HepG2 (cell line): ENCODE measurements at regions not wholly inside any gene's neighbourhood (a gene's known extent, or its start where the extent isn't known, plus 50 kb on each side); places are given as distances from the start of the nearest gene placed in this dataset.

Source experiments
- ATAC-seq: fragments of 200-7000 bp; cut with Tn5 transposase; 3 replicates; pipeline ENCODE4 v1.9.1; 2020; ENCODE audit warnings: mild to moderate bottlenecking, moderate library complexity
- BruUV-seq: library from RNA; stranded (reverse); fragments of 400-500 nt; replicated peaks from 2 replicates; lab custom pipeline; 2021; lab: Mats Ljungman, UMichigan
- CTCF ChIA-PET: fragments of 300-600 bp; formaldehyde crosslinking; extraction: SDS; loops from one replicate; lab custom pipeline; 2021; ENCODE audit warnings: low total read pairs, inconsistent platforms, low intra/inter-chr PET ratio; lab: Yijun Ruan, JAX
- POLR2A ChIA-PET: fragments of 350-600 bp; sonication (Branson Sonifier 250); formaldehyde crosslinking; loops from one replicate; lab custom pipeline; 2020; ENCODE audit warnings: antibody characterized with exemption, inconsistent platforms; lab: Yijun Ruan, JAX
- DNase-seq: peaks from one replicate; pipeline ENCODE4 v3.0.0-alpha.2; 2015; ENCODE audit warnings: low spot score
- FAIRE-seq: peaks from 3 replicates; lab custom pipeline; 2011; peaks lifted over from hg19 to GRCh38; lab: Jason Lieb, UNC
- H2AFZ ChIP-seq: one replicate; pipeline ENCODE4 v1.6.1; 2011; ENCODE audit warnings: low read length, inconsistent platforms
- H3K27ac ChIP-seq: fragments of 300-600 bp; 3 replicates; pipeline ENCODE4 v1.8.0; 2011; ENCODE audit warnings: mixed run types, mild to moderate bottlenecking, mixed read lengths, low read length, inconsistent platforms; ENCODE audit not compliant: insufficient read depth; ENCODE audit errors: extremely low read length
- H3K27me3 ChIP-seq, 2 experiments: fragments of 200-600 bp in 1 of 2; 2 replicates in 1 of 2; 3 replicates in 1 of 2; pipeline versions ENCODE4 v1.6.0 to v1.8.0; 2011; ENCODE audit warnings: low read length in 2 of 2, mild to moderate bottlenecking in 2 of 2, moderate library complexity in 2 of 2, inconsistent platforms in 1 of 2; ENCODE audit not compliant: insufficient read depth in 2 of 2, control insufficient read depth in 1 of 2
- H3K36me3 ChIP-seq, 2 experiments: fragments of 200-600 bp in 1 of 2; replicated peaks in 1 of 2; 2 replicates in 1 of 2; 3 replicates in 1 of 2; pipeline versions ENCODE4 v1.5.1 to v1.8.0; 2011; ENCODE audit warnings: low read length in 2 of 2, inconsistent platforms in 1 of 2; ENCODE audit not compliant: insufficient read depth in 2 of 2, control insufficient read depth in 1 of 2
- H3K4me1 ChIP-seq: 2 replicates; pipeline ENCODE4 v1.5.1; 2012; ENCODE audit warnings: low read length, inconsistent platforms; ENCODE audit not compliant: insufficient read depth
- H3K4me2 ChIP-seq: 2 replicates; pipeline ENCODE4 v1.6.0; 2011; ENCODE audit warnings: low read depth, low read length, inconsistent platforms
- H3K4me3 ChIP-seq, 3 experiments: fragments of 200-600 bp in 1 of 3; sonication (generic), shearing (Covaris generic) in 1 of 3; replicated peaks in 1 of 3; 2 replicates each; pipeline ENCODE4 v1.5.1; 2011 to 2016; ENCODE audit warnings: low read length in 3 of 3, inconsistent platforms in 2 of 3, low read depth in 2 of 3, mild to moderate bottlenecking in 2 of 3, control low read depth in 1 of 3, mixed read lengths in 1 of 3; ENCODE audit not compliant: insufficient read depth in 1 of 3
- H3K79me2 ChIP-seq: one replicate; pipeline ENCODE4 v1.6.1; 2011; ENCODE audit warnings: low read length, inconsistent platforms; ENCODE audit not compliant: insufficient read depth
- H3K9ac ChIP-seq: 2 replicates; pipeline ENCODE4 v1.6.0; 2011; ENCODE audit warnings: mild to moderate bottlenecking, low read depth, low read length, inconsistent platforms; ENCODE audit not compliant: insufficient read depth
- H3K9me3 ChIP-seq: 2 replicates; pipeline ENCODE4 v1.5.1; 2012; ENCODE audit warnings: mild to moderate bottlenecking, low read length
- H4K20me1 ChIP-seq: 2 replicates; pipeline ENCODE4 v1.6.0; 2011; ENCODE audit warnings: inconsistent platforms, mild to moderate bottlenecking, low read length, moderate library complexity; ENCODE audit not compliant: insufficient read depth
- HOXD1 ChIP-seq: sonication (generic); formaldehyde crosslinking; IDR thresholded peaks from 2 replicates; pipeline ENCODE4 v1.5.0; 2020; ENCODE audit warnings: missing genetic modification reagents
- IKZF4 ChIP-seq: sonication (generic); formaldehyde crosslinking; IDR thresholded peaks from 2 replicates; pipeline ENCODE4 v1.5.1; 2020; ENCODE audit warnings: borderline replicate concordance, mild to moderate bottlenecking, low read depth, missing genetic modification reagents; ENCODE audit errors: not compliant biosample characterization
- MAFG ChIP-seq: sonication (generic); formaldehyde crosslinking; IDR thresholded peaks from 2 replicates; pipeline ENCODE4 v1.5.1; 2020; ENCODE audit warnings: mild to moderate bottlenecking, missing genetic modification reagents
- MTA3 ChIP-seq: sonication (generic); formaldehyde crosslinking; IDR thresholded peaks from 2 replicates; pipeline ENCODE4 v1.4.0; 2020; ENCODE audit warnings: missing genetic modification reagents
- MTF2 ChIP-seq: sonication (generic); formaldehyde crosslinking; IDR thresholded peaks from 2 replicates; pipeline ENCODE4 v1.5.0; 2020; ENCODE audit warnings: missing genetic modification reagents, borderline replicate concordance
- NCOA2 ChIP-seq: sonication (generic); formaldehyde crosslinking; IDR thresholded peaks from 2 replicates; pipeline ENCODE4 v1.8.0; 2022; ENCODE audit warnings: inconsistent platforms
- NFIB ChIP-seq: sonication (generic); formaldehyde crosslinking; IDR thresholded peaks from 2 replicates; pipeline ENCODE4 v1.9.0; 2021; ENCODE audit warnings: missing genetic modification reagents, mild to moderate bottlenecking, borderline replicate concordance
- NR2F2 ChIP-seq: IDR thresholded peaks from 2 replicates; pipeline ENCODE4 v1.6.1; 2012; ENCODE audit warnings: low read depth, inconsistent platforms, borderline replicate concordance
- SKI ChIP-seq: fragments of 450-650 bp; IDR thresholded peaks from one replicate; pipeline ENCODE4 v1.6.1; 2018; ENCODE audit warnings: mild to moderate bottlenecking; ENCODE audit not compliant: partially characterized antibody
- ZNF138 ChIP-seq: sonication (generic); formaldehyde crosslinking; IDR thresholded peaks from 2 replicates; pipeline ENCODE4 v1.5.0; 2020; ENCODE audit warnings: mild to moderate bottlenecking, low read depth, missing genetic modification reagents
- ZNF430 ChIP-seq: sonication (generic); formaldehyde crosslinking; IDR thresholded peaks from 2 replicates; pipeline ENCODE4 v1.9.0; 2021; ENCODE audit warnings: mild to moderate bottlenecking, missing genetic modification reagents
- ZNF674 ChIP-seq: sonication (generic); formaldehyde crosslinking; IDR thresholded peaks from 2 replicates; pipeline ENCODE4 v1.5.0; 2020; ENCODE audit warnings: low read depth, mild to moderate bottlenecking, missing genetic modification reagents
- ZNF816 ChIP-seq: sonication (generic); formaldehyde crosslinking; IDR thresholded peaks from 2 replicates; pipeline ENCODE4 v1.8.0; 2022; ENCODE audit warnings: missing genetic modification reagents, mild to moderate bottlenecking, borderline replicate concordance
- in situ Hi-C: cut with HindIII; loops from 2 replicates; pipeline ENCODE4 v1.10.0; 2017; ENCODE audit warnings: low pct_unique_long_range_greater_than_20kb; ENCODE audit not compliant: extremely low pct_ligation_motif_present
- intact Hi-C: fragments of 100-400 bp; cut with micrococcal nuclease; formaldehyde crosslinking; loops from one replicate; pipeline ENCODE4 v1.10.0; 2022; ENCODE audit not compliant: unreplicated experiment
- TF ChIP-seq, protein P1 (sequence below): sonication (generic); formaldehyde crosslinking; IDR thresholded peaks from 2 replicates; pipeline ENCODE4 v1.5.0; 2020; ENCODE audit warnings: missing genetic modification reagents

DNA sequence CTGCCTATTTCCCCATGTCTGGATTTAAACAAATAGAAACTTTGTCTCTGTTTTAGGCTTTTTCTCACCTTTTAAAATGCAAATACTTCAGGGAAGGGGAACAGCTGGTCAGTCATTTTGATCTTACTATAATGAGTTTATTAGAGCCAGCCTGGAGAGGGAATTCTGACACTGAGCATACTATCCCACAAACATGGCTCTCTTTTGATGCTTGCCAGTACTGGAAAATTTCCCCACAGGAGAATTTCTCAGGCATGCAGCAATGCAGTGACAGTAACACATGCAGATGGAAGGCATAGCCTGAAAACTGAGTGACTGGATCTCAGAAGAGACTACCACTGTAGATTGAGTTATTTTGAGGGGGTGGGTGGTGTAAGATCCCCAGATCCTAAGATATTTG lies 974.3 kb upstream of the CELF4 start:
- no peak overlapping the region for H2AFZ ChIP-seq
- DNase-seq: no peak
- ATAC-seq: no peak
- no peaks in the 10 kb centered on the region for H3K4me1 ChIP-seq
- no peaks in the 10 kb centered on the region for H4K20me1 ChIP-seq
- no peaks in the 10 kb centered on the region for H3K79me2 ChIP-seq
- no peak for TF ChIP-seq ZNF430 (CRISPR knock-in tag)
- TF ChIP-seq NFIB (CRISPR knock-in tag): no peak
- TF ChIP-seq NR2F2: no peak
- TF ChIP-seq IKZF4 (CRISPR knock-in tag): no peak
- no peak for TF ChIP-seq ZNF816
- no peak for TF ChIP-seq ZNF138 (CRISPR knock-in tag)
- no peak for TF ChIP-seq SKI
- TF ChIP-seq MTA3 (CRISPR knock-in tag): no peak
- TF ChIP-seq HOXD1 (CRISPR knock-in tag): no peak
- TF ChIP-seq NCOA2: no peak
- TF ChIP-seq, protein P1, sequence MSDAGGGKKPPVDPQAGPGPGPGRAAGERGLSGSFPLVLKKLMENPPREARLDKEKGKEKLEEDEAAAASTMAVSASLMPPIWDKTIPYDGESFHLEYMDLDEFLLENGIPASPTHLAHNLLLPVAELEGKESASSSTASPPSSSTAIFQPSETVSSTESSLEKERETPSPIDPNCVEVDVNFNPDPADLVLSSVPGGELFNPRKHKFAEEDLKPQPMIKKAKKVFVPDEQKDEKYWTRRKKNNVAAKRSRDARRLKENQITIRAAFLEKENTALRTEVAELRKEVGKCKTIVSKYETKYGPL (CRISPR knock-in tag): no peak
- no peak for TF ChIP-seq ZNF674 (CRISPR knock-in tag)
- no peak for TF ChIP-seq MAFG (CRISPR knock-in tag)
- no peak for TF ChIP-seq MTF2 (CRISPR knock-in tag)
- intact Hi-C loops: no loop called here
- no peak overlapping the region for H3K9ac ChIP-seq
- H3K4me3 ChIP-seq: no peak overlapping the region
- no peaks in the 10 kb centered on the region for H3K36me3 ChIP-seq
- in situ Hi-C loops: no loop called here
- no TSS peak for BruUV-seq
- H3K9me3 ChIP-seq: no peaks in the 10 kb centered on the region
- no peaks in the 10 kb centered on the region for H3K27me3 ChIP-seq
- CTCF ChIA-PET: no interaction called here
- no peak for FAIRE-seq
- POLR2A ChIA-PET: no interaction called here
- no peak overlapping the region for H3K27ac ChIP-seq
- H3K4me2 ChIP-seq: no peak overlapping the region
